HepG2 (cell line): ENCODE measurements at regions not wholly inside any gene's neighbourhood (a gene's known extent, or its start where the extent isn't known, plus 50 kb on each side); places are given as distances from the start of the nearest gene placed in this dataset.

ENCODE experiments used
- ATF7 ChIP-seq, 2 experiments: fragments of 450-650 bp in 1 of 2; sonication (generic) in 1 of 2; formaldehyde crosslinking in 1 of 2; IDR thresholded peaks; 2 replicates each; pipeline versions ENCODE4 v1.4.0 to v1.6.1; 2016 to 2020; ENCODE audit warnings: antibody characterized with exemption in 1 of 2, mild to moderate bottlenecking in 1 of 2, missing genetic modification reagents in 1 of 2
- HNRNPLL ChIP-seq: fragments of 200-400 bp; formaldehyde crosslinking; IDR thresholded peaks from 2 replicates; pipeline ENCODE4 v1.6.1; 2017; ENCODE audit warnings: mild to moderate bottlenecking, low read depth, low read length; ENCODE audit not compliant: poor library complexity, severe bottlenecking
- MAFG ChIP-seq: sonication (generic); formaldehyde crosslinking; IDR thresholded peaks from 2 replicates; pipeline ENCODE4 v1.5.1; 2020; ENCODE audit warnings: mild to moderate bottlenecking, missing genetic modification reagents
- RFXANK ChIP-seq: IDR thresholded peaks from 2 replicates; pipeline ENCODE4 v1.6.1; 2016
- SNAI1 ChIP-seq: sonication (generic); formaldehyde crosslinking; IDR thresholded peaks from 2 replicates; pipeline ENCODE4 v1.5.0; 2020; ENCODE audit warnings: mild to moderate bottlenecking, missing genetic modification reagents, borderline replicate concordance
- XBP1 ChIP-seq: sonication (generic); formaldehyde crosslinking; IDR thresholded peaks from 2 replicates; pipeline ENCODE4 v1.5.0; 2020; ENCODE audit warnings: missing genetic modification reagents
- ZNF549 ChIP-seq: sonication (generic); formaldehyde crosslinking; IDR thresholded peaks from 2 replicates; pipeline ENCODE4 v1.5.0; 2020; ENCODE audit warnings: missing genetic modification reagents
- TF ChIP-seq, protein P1 (sequence below): sonication (generic); formaldehyde crosslinking; IDR thresholded peaks from 2 replicates; pipeline ENCODE4 v1.5.1; 2020; ENCODE audit warnings: mild to moderate bottlenecking, missing genetic modification reagents, borderline replicate concordance
- TF ChIP-seq, protein P2 (sequence below): sonication (generic); formaldehyde crosslinking; IDR thresholded peaks from 2 replicates; pipeline ENCODE4 v1.4.0; 2020; ENCODE audit warnings: mild to moderate bottlenecking, missing genetic modification reagents, borderline replicate concordance
- TF ChIP-seq, protein P3 (sequence below): sonication (generic); formaldehyde crosslinking; IDR thresholded peaks from 2 replicates; pipeline ENCODE4 v1.4.0; 2020; ENCODE audit warnings: mild to moderate bottlenecking, missing genetic modification reagents, borderline replicate concordance
- TF ChIP-seq, protein P4 (sequence below): sonication (generic); formaldehyde crosslinking; IDR thresholded peaks from 2 replicates; pipeline ENCODE4 v1.4.0; 2020; ENCODE audit warnings: mild to moderate bottlenecking, low read depth, missing genetic modification reagents
- TF ChIP-seq, protein P5 (sequence below): sonication (generic); formaldehyde crosslinking; IDR thresholded peaks from 2 replicates; pipeline ENCODE4 v1.5.0; 2020; ENCODE audit warnings: mild to moderate bottlenecking, missing genetic modification reagents, borderline replicate concordance

DNA sequence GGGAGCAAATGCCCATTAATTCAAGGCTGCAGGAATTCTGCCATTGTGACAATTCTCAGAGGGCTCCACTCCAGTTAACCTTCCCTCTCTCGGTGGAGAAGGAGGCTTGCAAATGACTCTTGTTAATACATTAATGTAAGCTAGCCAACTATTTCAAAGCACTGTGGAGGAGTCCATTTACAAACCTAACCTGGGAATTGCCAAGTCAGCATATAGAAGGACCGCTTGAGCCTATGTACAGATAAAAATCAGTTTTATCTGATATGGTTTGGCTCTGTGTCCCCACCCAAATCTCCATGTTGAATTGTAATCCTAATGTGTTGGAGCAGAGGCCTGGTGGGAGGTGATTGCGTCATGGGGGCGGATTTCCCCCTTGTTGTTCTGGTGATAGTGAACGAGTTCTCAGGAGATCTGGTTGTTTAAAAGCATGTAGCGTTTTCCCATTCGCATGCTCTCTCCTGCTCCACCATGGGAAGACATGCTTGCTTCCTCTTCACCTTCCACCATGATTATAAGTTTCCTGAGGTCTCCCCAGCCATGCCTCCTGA lies 366.7 kb downstream of the LRATD1 start (continued):
- TF ChIP-seq ZNF549 (CRISPR knock-in tag), result no peak
- TF ChIP-seq, protein P1, sequence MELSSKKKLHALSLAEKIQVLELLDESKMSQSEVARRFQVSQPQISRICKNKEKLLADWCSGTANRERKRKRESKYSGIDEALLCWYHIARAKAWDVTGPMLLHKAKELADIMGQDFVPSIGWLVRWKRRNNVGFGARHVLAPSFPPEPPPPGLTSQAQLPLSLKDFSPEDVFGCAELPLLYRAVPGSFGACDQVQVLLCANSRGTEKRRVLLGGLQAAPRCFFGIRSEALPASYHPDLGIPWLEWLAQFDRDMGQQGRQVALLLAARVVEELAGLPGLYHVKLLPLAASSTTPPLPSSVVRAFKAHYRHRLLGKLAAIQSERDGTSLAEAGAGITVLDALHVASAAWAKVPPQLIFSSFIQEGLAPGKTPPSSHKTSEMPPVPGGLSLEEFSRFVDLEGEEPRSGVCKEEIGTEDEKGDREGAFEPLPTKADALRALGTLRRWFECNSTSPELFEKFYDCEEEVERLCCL (CRISPR knock-in tag), result no peak
- TF ChIP-seq, protein P2, sequence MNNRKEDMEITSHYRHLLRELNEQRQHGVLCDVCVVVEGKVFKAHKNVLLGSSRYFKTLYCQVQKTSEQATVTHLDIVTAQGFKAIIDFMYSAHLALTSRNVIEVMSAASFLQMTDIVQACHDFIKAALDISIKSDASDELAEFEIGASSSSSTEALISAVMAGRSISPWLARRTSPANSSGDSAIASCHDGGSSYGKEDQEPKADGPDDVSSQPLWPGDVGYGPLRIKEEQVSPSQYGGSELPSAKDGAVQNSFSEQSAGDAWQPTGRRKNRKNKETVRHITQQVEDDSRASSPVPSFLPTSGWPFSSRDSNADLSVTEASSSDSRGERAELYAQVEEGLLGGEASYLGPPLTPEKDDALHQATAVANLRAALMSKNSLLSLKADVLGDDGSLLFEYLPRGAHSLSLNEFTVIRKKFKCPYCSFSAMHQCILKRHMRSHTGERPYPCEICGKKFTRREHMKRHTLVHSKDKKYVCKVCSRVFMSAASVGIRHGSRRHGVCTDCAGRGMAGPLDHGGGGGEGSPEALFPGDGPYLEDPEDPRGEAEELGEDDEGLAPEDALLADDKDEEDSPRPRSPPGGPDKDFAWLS (CRISPR knock-in tag), result no peak
- TF ChIP-seq SNAI1 (CRISPR knock-in tag), result no peak
- TF ChIP-seq ATF7 (IDR thresholded peaks at IDR 0.05), result peak; percentile 62
- no peak for TF ChIP-seq ATF7 (CRISPR knock-in tag; IDR thresholded peaks at IDR 0.05)
- TF ChIP-seq XBP1, result no peak
- no peak for TF ChIP-seq RFXANK (CRISPR knock-in tag)
- TF ChIP-seq HNRNPLL, result no peak
- TF ChIP-seq, protein P3, sequence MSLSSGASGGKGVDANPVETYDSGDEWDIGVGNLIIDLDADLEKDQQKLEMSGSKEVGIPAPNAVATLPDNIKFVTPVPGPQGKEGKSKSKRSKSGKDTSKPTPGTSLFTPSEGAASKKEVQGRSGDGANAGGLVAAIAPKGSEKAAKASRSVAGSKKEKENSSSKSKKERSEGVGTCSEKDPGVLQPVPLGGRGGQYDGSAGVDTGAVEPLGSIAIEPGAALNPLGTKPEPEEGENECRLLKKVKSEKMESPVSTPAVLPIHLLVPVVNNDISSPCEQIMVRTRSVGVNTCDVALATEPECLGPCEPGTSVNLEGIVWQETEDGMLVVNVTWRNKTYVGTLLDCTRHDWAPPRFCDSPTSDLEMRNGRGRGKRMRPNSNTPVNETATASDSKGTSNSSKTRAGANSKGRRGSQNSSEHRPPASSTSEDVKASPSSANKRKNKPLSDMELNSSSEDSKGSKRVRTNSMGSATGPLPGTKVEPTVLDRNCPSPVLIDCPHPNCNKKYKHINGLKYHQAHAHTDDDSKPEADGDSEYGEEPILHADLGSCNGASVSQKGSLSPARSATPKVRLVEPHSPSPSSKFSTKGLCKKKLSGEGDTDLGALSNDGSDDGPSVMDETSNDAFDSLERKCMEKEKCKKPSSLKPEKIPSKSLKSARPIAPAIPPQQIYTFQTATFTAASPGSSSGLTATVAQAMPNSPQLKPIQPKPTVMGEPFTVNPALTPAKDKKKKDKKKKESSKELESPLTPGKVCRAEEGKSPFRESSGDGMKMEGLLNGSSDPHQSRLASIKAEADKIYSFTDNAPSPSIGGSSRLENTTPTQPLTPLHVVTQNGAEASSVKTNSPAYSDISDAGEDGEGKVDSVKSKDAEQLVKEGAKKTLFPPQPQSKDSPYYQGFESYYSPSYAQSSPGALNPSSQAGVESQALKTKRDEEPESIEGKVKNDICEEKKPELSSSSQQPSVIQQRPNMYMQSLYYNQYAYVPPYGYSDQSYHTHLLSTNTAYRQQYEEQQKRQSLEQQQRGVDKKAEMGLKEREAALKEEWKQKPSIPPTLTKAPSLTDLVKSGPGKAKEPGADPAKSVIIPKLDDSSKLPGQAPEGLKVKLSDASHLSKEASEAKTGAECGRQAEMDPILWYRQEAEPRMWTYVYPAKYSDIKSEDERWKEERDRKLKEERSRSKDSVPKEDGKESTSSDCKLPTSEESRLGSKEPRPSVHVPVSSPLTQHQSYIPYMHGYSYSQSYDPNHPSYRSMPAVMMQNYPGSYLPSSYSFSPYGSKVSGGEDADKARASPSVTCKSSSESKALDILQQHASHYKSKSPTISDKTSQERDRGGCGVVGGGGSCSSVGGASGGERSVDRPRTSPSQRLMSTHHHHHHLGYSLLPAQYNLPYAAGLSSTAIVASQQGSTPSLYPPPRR (CRISPR knock-in tag), result no peak
- TF ChIP-seq MAFG (CRISPR knock-in tag), result no peak
- TF ChIP-seq, protein P4, sequence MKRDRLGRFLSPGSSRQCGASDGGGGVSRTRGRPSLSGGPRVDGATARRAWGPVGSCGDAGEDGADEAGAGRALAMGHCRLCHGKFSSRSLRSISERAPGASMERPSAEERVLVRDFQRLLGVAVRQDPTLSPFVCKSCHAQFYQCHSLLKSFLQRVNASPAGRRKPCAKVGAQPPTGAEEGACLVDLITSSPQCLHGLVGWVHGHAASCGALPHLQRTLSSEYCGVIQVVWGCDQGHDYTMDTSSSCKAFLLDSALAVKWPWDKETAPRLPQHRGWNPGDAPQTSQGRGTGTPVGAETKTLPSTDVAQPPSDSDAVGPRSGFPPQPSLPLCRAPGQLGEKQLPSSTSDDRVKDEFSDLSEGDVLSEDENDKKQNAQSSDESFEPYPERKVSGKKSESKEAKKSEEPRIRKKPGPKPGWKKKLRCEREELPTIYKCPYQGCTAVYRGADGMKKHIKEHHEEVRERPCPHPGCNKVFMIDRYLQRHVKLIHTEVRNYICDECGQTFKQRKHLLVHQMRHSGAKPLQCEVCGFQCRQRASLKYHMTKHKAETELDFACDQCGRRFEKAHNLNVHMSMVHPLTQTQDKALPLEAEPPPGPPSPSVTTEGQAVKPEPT (CRISPR knock-in tag), result no peak
- TF ChIP-seq, protein P5, sequence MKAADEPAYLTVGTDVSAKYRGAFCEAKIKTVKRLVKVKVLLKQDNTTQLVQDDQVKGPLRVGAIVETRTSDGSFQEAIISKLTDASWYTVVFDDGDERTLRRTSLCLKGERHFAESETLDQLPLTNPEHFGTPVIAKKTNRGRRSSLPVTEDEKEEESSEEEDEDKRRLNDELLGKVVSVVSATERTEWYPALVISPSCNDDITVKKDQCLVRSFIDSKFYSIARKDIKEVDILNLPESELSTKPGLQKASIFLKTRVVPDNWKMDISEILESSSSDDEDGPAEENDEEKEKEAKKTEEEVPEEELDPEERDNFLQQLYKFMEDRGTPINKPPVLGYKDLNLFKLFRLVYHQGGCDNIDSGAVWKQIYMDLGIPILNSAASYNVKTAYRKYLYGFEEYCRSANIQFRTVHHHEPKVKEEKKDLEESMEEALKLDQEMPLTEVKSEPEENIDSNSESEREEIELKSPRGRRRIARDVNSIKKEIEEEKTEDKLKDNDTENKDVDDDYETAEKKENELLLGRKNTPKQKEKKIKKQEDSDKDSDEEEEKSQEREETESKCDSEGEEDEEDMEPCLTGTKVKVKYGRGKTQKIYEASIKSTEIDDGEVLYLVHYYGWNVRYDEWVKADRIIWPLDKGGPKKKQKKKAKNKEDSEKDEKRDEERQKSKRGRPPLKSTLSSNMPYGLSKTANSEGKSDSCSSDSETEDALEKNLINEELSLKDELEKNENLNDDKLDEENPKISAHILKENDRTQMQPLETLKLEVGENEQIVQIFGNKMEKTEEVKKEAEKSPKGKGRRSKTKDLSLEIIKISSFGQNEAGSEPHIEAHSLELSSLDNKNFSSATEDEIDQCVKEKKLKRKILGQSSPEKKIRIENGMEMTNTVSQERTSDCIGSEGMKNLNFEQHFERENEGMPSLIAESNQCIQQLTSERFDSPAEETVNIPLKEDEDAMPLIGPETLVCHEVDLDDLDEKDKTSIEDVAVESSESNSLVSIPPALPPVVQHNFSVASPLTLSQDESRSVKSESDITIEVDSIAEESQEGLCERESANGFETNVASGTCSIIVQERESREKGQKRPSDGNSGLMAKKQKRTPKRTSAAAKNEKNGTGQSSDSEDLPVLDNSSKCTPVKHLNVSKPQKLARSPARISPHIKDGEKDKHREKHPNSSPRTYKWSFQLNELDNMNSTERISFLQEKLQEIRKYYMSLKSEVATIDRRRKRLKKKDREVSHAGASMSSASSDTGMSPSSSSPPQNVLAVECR (CRISPR knock-in tag), result no peak
